NCI-H146 treated with DMSO at 0.1 percent for 48 hours (cell line): ENCODE measurements at regions not wholly inside any gene's neighbourhood (a gene's known extent, or its start where the extent isn't known, plus 50 kb on each side); places are given as distances from the start of the nearest gene placed in this dataset.
"Not testable (repeated sequence)": the region's sequence is repeated elsewhere in the genome, so short reads cannot be mapped to it uniquely, and the experiment has no call there.

Source experiments
- DNase-seq: peaks from one replicate; lab custom pipeline; 2025; ENCODE audit not compliant: unreplicated experiment; lab: John Stamatoyannopoulos, UW

GRCh38 chr16:52740766-52741165, 193.8 kb upstream of the TOX3 start:
- DNase-seq = no peak

GRCh38 chr16:52740333-52740732, 193.4 kb upstream of the TOX3 start:
- no peak for DNase-seq

- not testable (repeated sequence) for DNase-seq
Observed at GRCh38 chr16:52738992-52739391, 192.0 kb upstream of the TOX3 start.

GRCh38 chr16:52731219-52731875, 184.4 kb upstream of the TOX3 start:
- no peak for DNase-seq

DNA sequence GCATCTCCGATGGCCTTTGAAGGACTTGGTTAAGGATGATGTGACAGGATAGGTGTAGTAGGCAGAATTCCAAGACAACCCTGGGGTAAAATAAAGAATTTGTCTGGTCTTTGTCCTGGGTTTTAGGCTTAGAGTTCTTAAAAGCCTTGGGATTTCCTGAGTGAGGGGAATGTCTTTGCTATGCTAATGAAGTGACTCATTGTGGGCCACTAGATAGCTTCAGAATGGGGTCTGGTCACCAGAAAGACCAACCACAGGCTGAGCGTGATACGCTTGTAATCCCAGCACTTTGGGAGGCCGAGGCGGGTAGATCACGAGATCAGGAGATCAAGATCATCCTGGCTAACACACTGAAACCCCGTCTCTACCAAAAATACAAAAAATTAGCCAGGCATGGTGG, 182.8 kb upstream of the TOX3 start:
- no peak for DNase-seq

DNA sequence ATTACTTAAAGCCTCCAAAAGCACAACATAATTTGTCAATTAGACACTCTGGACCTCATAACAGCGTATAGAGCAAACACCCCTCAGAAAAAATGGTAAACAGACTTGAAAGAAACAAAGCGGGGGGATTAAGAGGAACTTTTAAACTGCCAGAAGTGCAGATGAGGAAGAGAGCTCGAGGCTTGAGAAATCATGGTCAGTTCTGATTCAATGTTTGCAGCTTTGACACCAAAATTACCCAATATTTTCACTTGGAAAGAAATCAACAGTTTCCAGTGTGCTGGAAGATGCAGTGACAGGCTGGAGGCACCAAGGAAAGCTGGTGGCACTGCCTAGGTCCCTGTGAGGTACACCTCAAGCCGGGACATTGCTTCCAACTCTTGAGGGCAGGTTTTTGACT, 180.9 kb upstream of the TOX3 start:
- DNase-seq = no peak

GRCh38 chr16:52727441-52727840, 180.5 kb upstream of the TOX3 start:
- no peak for DNase-seq

DNA sequence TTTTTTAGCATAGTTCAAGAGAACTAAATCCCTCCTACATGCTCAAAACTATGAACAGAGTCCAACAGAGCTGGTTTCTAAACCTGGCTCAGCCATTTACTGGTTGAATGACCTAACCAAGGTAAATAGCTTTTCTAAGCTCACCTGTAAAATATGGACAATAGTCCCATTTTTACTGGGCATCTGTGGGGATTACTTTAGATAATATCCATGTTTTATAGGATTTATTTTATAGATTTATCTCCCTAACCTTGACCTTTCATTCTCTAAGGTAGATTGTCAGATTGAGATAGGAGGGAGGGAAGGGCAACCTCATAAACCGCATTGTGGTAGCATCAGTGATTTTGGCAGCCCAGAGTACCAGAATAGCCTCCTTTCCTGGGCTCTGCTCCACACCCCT, 178.5 kb upstream of the TOX3 start:
- no peak for DNase-seq

DNA sequence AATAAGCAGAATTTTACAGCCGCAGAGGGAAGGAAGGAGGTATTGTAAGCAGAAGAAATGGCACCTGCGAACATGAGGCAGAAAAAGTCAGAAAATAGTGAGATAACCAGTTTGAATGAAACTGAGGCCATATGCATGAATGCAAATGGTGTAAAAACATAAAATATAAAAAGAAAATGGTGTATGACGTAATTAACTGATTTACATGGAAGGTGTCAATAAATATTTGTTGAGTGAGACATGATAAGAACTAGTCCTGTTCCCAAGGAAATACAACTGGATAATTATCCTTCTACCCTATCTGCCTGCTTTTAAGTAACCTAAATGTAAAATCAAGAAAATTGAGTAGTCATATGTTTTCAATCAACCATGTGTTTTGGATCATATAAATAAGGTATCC, 178.1 kb upstream of the TOX3 start:
- no peak for DNase-seq

DNA sequence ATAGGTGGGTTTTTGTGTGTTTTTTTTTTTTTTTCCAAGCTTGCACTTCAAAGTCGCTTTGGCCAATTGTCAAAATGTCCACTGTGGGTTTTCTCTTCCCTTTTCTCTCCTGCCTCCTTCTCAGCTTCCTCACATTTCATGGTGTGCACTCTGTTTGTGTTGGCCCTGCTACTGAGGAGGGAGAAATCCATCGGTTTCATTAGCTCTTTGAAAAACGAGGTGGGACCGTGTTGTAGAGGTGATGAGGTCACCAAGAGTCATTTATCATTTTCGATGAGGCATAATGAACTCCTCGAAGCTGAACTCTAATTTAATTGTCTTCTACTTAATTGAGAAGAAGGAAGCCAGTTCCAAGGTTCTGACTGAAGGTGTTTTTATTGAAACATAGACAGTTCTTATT, 174.4 kb upstream of the TOX3 start:
- no peak for DNase-seq

DNA sequence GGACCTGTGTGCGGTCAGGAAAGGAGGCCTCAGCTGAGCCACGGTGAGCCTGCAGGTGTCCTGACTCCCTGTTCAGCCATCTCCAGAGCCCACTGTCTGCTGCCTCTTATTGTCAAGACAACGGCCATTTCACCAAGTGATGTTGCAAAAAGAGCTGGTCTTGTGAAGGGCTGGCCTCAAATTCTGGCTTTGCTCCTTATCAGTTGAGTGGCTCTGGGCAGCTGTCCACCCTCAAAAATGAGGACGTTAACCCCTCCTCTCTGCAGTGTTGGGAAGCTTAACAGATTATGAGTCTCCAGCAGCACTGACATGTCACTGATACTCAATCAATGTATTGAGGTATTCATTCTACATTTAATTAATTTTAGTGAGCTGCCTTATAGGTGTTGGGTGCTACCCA, 171.1 kb upstream of the TOX3 start:
- DNase-seq = no peak

GRCh38 chr16:52713740-52714139, 166.8 kb upstream of the TOX3 start:
- no peak for DNase-seq

- DNase-seq = no peak
Observed at GRCh38 chr16:52709306-52709705, 162.4 kb upstream of the TOX3 start.

GRCh38 chr16:52708476-52708875, 161.5 kb upstream of the TOX3 start:
- no peak for DNase-seq

- DNase-seq = no peak
Observed at GRCh38 chr16:52707676-52708337, 160.9 kb upstream of the TOX3 start.

- no peak for DNase-seq
Observed at GRCh38 chr16:52705122-52705521, 158.2 kb upstream of the TOX3 start.

DNA sequence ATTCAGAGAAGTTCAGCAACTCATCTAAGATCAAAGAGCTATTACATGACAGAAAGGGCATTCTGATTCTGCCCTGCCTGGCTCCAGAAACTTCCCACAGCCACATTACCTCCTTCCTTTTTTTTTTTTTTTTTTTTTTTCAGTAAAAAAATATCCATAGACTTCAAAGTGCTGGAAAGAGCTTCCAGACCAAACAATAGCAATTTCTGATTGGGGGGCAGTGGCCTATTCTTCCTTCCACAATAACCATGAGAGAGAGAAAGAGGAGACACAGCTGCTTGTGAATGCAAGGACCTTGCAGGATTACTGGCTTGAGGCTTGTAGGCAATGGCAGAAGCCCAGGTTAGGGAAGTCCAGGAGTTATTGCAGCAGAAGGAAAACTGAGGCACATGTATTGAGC, 151.0 kb upstream of the TOX3 start:
- no peak for DNase-seq

DNA sequence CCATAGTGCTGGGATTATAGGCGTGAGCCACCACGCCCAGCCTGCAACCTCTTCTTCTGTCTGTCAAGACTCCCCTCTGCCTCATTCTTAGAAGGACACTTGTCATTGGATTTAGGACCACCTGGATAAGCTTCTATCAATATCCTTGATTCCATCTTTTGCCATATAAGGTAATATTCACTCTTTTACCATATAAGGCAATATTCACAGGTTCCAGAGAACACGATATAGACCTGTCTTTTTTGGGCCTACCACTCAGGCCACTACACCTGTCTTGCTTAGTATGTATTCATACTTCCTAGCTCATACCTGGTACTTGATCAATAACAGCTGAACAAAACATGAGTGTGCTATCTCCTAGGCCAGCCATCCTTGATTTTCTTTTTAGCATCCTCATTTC, 149.2 kb upstream of the TOX3 start:
- no peak for DNase-seq

GRCh38 chr16:52690468-52690867, 143.5 kb upstream of the TOX3 start:
- no peak for DNase-seq

- no peak for DNase-seq
Observed at GRCh38 chr16:52680993-52681392, 134.1 kb upstream of the TOX3 start.

- no peak for DNase-seq
Observed at GRCh38 chr16:52677501-52677900, 130.6 kb upstream of the TOX3 start.

- DNase-seq = no peak
Observed at GRCh38 chr16:52676959-52677358, 130.0 kb upstream of the TOX3 start.

- DNase-seq = no peak
Observed at GRCh38 chr16:52671590-52671989, 124.6 kb upstream of the TOX3 start.
